ENCODE measurements at regions not wholly inside any gene's neighbourhood (a gene's known extent, or its start where the extent isn't known, plus 50 kb on each side); places are given as distances from the start of the nearest gene placed in this dataset.
"Not testable (repeated sequence)": the region's sequence is repeated elsewhere in the genome, so short reads cannot be mapped to it uniquely, and the experiment has no call there.

- DNase-seq: no peak
Measured at GRCh38 chr2:215576572-215576971, 140.7 kb upstream of the FN1 start.

DNA sequence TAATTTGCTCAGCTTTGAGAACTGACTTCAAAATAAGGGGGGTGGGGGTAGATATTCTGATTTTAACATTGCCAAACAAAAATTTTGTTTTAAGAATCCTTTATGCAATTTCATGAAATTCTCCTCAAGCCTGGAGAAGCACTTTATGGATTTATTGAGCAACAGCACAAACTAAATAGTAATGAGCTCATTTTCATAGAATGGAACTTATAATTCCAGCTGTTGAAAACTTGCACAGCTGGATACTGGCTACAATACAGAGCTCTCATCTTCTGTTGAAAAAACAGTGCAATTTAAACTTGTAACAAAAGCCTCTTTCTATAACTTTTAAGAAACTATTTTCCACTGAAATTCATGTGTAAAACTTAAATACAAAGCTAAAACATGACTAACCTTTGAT is 137.6 kb upstream of the FN1 start:
- no peak for DNase-seq

GRCh38 chr2:215572341-215572848 is 136.5 kb upstream of the FN1 start:
- no peak for DNase-seq

DNA sequence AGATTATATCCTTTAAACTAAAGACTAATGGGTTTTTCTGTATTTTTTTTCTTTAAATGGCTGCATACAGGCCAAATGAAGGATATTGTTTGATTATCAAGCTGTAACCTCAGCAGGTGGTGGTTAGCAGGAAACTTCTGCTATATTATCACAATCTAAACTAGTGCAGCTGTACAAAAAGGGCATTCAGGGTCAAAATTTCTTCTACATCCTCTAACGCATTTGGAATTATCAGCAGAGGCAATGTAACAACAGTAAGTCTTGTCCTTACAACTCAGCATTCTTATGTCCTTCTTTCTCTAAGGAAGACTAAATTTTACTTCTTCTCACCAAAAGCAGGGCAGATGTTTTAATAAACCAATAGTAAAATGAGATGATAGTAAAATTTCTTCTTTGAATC is 135.8 kb upstream of the FN1 start:
- no peak for DNase-seq

GRCh38 chr2:215567504-215567903 is 131.6 kb upstream of the FN1 start:
- no peak for DNase-seq

GRCh38 chr2:215565897-215566296 is 130.0 kb upstream of the FN1 start:
- DNase-seq: no peak

DNA sequence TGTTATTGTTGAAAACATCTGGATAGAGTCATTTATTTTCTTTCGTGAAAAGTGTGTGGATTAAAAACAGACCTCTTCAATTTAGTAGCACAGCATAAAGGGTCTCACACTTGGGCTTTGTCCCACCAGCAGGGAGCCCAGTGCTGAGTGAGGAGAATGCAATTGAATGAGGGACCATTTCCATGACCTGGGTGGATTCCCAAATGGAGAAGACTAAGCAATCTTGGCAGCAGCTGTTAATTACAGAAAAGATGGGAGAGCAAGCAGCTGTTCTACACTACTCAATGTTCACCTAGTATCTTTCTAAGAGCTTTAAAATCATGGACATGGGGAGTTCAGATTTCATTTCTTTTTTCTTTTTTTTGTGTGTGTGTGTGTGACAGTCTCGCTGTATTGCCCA is 121.8 kb upstream of the FN1 start:
- DNase-seq: no peak

GRCh38 chr2:215556979-215557378 is 121.1 kb upstream of the FN1 start:
- no peak for DNase-seq

- no peak for DNase-seq
Measured at GRCh38 chr2:215554689-215555498, 119.0 kb upstream of the FN1 start.

- DNase-seq: no peak
Measured at GRCh38 chr2:215553946-215554345, 118.1 kb upstream of the FN1 start.

GRCh38 chr2:215552144-215552580 is 116.3 kb upstream of the FN1 start:
- DNase-seq: no peak

- DNase-seq: no peak
Measured at GRCh38 chr2:215550331-215550730, 114.5 kb upstream of the FN1 start.

DNA sequence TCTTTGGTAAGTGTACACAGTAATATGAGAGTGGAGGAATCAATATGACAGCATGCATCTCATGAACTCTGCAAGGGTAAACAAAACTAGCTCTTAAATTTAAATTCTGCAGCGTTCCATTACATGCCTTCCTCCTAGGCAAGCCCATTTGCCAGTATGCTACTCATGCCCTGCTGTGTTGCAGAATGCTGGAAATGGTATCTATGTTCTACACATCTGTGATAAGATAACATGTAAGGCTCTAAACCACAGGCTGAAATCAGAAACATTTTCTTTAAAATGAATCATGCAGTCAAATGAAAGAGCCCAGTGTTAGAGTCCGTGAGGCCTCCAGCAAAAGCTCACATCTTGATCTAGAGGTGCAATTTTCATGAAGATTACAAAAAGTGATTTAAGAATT is 112.8 kb upstream of the FN1 start:
- DNase-seq: no peak

- no peak for DNase-seq
Measured at GRCh38 chr2:215542690-215543089, 106.8 kb upstream of the FN1 start.

- DNase-seq: no peak
Measured at GRCh38 chr2:215540658-215541057, 104.8 kb upstream of the FN1 start.

GRCh38 chr2:215537611-215538010 is 101.7 kb upstream of the FN1 start:
- DNase-seq: no peak

GRCh38 chr2:215536510-215536909 is 100.6 kb upstream of the FN1 start:
- no peak for DNase-seq

DNA sequence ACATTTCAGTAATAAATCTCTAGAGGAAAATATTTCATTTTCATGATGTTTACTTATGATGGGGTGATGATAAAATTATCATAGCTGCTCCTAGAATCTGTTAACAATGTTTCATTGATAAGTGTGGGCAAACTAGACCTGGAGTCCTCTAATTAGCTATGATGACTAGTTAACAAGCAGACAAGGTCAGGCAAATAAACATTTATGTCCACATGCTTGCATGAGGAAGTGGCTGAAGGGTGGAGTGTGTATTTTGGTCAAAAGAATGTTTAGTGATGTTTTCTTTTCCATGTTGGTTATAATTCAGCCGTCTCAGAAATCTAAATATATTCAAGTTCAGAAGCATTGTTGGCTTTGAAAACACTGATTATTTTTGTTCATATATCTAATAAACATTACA is 99.9 kb upstream of the FN1 start:
- DNase-seq: no peak

GRCh38 chr2:215535125-215535668 is 99.3 kb upstream of the FN1 start:
- DNase-seq: no peak

DNA sequence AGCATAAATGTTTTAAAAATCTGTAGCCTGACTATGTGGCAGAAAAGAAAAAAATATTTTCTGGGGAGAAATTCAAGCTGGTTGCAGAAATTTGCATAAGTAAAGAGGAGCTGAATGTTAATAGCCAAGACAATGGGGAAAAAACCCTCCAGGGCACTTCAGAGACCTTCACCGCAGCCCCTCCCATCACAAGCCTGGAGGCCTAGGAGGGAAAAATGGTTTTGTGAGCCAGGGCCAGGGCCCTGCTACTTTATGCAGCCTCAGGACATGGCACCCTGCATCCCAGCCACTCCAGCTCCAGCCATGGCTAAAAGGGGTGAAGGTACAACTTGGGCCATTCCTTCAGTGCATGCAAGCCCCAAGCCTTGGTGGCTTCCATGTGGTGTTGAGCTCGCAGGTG is 97.8 kb upstream of the FN1 start:
- DNase-seq: not testable (repeated sequence)

- no peak for DNase-seq
Measured at GRCh38 chr2:215532844-215533243, 97.0 kb upstream of the FN1 start.

GRCh38 chr2:215531284-215531683 is 95.4 kb upstream of the FN1 start:
- DNase-seq: no peak

DNA sequence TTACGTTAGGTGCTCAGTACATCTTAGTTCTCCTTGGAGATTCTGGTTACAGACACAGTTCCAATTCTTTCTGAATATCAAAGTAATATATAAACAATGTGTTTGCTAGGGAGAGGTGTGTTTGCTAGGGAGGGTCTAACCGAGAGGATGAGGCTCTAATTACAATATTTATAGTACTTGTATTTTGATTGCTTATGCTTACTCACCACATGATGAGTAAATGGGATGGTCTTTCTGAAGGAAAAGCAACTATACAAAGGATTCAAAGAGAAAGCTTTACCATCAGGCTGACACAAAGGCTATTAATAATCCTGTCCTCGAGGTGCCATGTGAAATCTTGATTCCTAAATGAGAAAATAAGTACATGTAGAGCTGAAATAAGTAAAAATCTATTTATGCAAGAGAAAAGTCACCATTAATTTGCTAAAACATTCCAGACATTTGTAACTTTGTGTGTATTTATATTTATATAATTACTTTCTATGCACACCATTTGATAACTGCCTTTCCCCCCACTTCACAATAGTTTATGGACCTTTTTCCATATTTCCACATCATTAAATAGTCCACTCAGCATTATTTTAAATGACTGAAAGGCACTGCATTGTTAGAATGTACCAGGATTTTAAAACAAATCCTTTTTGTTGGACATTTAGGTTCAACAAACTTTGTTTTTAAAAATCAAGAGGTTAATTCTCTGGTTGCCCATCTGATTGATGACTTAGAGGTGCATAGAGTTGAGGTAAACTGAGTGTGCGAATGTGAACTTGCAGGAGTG is 94.5 kb upstream of the FN1 start:
- DNase-seq: no peak

- no peak for DNase-seq
Measured at GRCh38 chr2:215529271-215529670, 93.4 kb upstream of the FN1 start.

Data from 8988T (cell line).